ENCODE measurements at regions not wholly inside any gene's neighbourhood (a gene's known extent, or its start where the extent isn't known, plus 50 kb on each side); places are given as distances from the start of the nearest gene placed in this dataset.

DNA sequence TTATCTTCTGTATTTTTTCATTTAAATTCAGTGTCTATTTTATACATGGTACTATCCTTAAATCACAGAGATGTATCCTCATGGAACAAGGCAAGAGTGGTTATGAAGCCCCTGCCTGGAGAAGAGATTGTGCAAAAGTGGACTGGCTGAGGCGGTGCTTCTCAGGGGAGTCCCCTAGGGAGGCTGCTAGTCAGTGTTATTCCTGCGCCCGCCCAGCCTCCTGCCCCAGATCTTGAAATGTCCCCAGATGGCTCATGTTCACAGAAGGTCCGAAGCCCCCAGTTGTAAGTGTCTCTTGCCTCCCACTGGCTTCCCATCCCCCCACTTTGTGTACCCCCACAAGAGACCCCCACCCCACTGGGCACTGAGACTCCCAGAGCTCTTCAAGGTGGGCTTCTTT lies 366.9 kb downstream of the TNS3 start:
- H3K27ac ChIP-seq, result no peak overlapping the region
- peaks cover 2% of the 10 kb centered on the region for H3K27me3 Mint-ChIP-seq (ENCODE audit: insufficient read depth, low read depth)
- H3K4me2 ChIP-seq, result no peak overlapping the region
- no peak overlapping the region for H2AFZ ChIP-seq (replicated peaks)
- H3K9me3 Mint-ChIP-seq, result no peaks in the 10 kb centered on the region
- H3K4me3 ChIP-seq, result no peak overlapping the region
- no peaks in the 10 kb centered on the region for H3K4me1 ChIP-seq
- no peaks in the 10 kb centered on the region for H3K79me2 ChIP-seq (ENCODE audit: low read depth)
- H3K36me3 ChIP-seq, result no peaks in the 10 kb centered on the region
- no peak overlapping the region for H3K27ac Mint-ChIP-seq
- H3K4me1 Mint-ChIP-seq, result no peaks in the 10 kb centered on the region
- DNase-seq (ENCODE audit: low spot score), result no peak
- no peak overlapping the region for H3K9ac ChIP-seq
- no peaks in the 10 kb centered on the region for H3K36me3 Mint-ChIP-seq
- no peaks in the 10 kb centered on the region for H3K9me3 ChIP-seq (ENCODE audit: low read depth)
- TF ChIP-seq EZH2 (IDR thresholded peaks at IDR 0.05) (no peak), EZH2phosphoT487 (IDR thresholded peaks at IDR 0.05) (no peak)
- TF ChIP-seq, protein P1, sequence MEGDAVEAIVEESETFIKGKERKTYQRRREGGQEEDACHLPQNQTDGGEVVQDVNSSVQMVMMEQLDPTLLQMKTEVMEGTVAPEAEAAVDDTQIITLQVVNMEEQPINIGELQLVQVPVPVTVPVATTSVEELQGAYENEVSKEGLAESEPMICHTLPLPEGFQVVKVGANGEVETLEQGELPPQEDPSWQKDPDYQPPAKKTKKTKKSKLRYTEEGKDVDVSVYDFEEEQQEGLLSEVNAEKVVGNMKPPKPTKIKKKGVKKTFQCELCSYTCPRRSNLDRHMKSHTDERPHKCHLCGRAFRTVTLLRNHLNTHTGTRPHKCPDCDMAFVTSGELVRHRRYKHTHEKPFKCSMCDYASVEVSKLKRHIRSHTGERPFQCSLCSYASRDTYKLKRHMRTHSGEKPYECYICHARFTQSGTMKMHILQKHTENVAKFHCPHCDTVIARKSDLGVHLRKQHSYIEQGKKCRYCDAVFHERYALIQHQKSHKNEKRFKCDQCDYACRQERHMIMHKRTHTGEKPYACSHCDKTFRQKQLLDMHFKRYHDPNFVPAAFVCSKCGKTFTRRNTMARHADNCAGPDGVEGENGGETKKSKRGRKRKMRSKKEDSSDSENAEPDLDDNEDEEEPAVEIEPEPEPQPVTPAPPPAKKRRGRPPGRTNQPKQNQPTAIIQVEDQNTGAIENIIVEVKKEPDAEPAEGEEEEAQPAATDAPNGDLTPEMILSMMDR (IDR thresholded peaks at IDR 0.05), result no peak
- no peaks in the 10 kb centered on the region for H3K27me3 ChIP-seq
- H3K4me3 Mint-ChIP-seq, result no peak overlapping the region
- H3F3A ChIP-seq (ENCODE audit: low read depth), result no peaks in the 10 kb centered on the region
- H4K20me1 ChIP-seq (ENCODE audit: low read depth), result no peaks in the 10 kb centered on the region

DNA sequence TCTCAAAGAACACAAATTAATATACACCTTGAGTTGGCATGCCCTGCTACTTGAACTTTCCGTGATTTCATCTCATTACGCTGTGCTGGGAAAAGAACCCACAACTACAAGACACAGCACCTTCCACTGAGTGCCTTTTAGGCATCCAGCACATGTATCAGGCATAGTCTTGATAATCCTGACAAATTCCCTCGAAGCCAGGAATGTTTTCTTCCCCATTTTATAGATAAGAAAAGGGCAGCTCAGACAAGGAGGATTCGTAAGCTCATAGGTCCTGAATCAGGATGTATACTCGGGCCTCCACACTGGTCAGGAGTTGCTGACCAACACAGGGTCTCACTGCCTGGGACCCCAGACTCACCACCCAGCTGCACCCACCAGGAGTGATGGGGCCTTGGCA lies 368.6 kb downstream of the TNS3 start:
- TF ChIP-seq EZH2phosphoT487 (IDR thresholded peaks at IDR 0.05) (no peak), EZH2 (IDR thresholded peaks at IDR 0.05) (no peak)
- TF ChIP-seq, protein P1 (IDR thresholded peaks at IDR 0.05), result no peak
- no peak overlapping the region for H3K4me3 ChIP-seq
- no peaks in the 10 kb centered on the region for H3K36me3 ChIP-seq
- H3K9me3 Mint-ChIP-seq, result no peaks in the 10 kb centered on the region
- no peak overlapping the region for H2AFZ ChIP-seq (replicated peaks)
- H3K27ac Mint-ChIP-seq, result no peak overlapping the region
- H3K4me2 ChIP-seq, result no peak overlapping the region
- no peaks in the 10 kb centered on the region for H3K79me2 ChIP-seq (ENCODE audit: low read depth)
- no peaks in the 10 kb centered on the region for H3K36me3 Mint-ChIP-seq
- peaks cover 2% of the 10 kb centered on the region for H3K27me3 Mint-ChIP-seq (ENCODE audit: insufficient read depth, low read depth)
- no peak overlapping the region for H3K4me3 Mint-ChIP-seq
- DNase-seq (ENCODE audit: low spot score), result no peak
- H3K27me3 ChIP-seq, result no peaks in the 10 kb centered on the region
- no peaks in the 10 kb centered on the region for H3K9me3 ChIP-seq (ENCODE audit: low read depth)
- H4K20me1 ChIP-seq (ENCODE audit: low read depth), result no peaks in the 10 kb centered on the region
- H3K9ac ChIP-seq, result no peak overlapping the region
- H3K27ac ChIP-seq, result no peak overlapping the region
- H3K4me1 ChIP-seq, result no peaks in the 10 kb centered on the region
- H3K4me1 Mint-ChIP-seq, result no peaks in the 10 kb centered on the region
- no peaks in the 10 kb centered on the region for H3F3A ChIP-seq (ENCODE audit: low read depth)

DNA sequence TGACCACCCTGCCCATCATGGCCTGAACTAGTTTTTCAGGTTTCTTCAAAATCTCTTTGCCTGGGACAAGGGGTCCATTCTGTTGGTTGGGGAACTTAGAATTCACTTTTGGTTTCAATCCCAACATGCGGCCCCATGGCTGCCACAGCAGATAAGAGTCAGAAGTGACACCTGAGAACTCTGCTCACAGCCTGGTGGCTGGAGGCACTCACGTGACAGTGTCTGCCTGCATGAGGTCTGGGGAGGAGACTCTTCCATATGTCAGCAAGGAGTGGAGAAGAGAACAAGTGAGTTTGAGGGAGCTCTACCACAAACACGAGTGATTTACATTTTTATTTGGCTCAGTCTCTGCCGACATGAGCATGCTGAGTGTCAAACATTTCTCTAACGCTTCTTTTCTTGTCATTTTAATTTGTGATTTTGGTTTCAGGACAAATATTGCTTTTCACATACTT lies 370.4 kb downstream of the TNS3 start:
- Histone ChIP-seq H3K9me3 (ENCODE audit: low read depth) (no peaks in the 10 kb centered on the region), H3K4me1 (no peaks in the 10 kb centered on the region), H3K27ac (no peak overlapping the region), H3K4me2 (no peak overlapping the region), H3K9ac (no peak overlapping the region), H3K4me3 (no peak overlapping the region), H3K36me3 (no peaks in the 10 kb centered on the region), H3F3A (ENCODE audit: low read depth) (no peaks in the 10 kb centered on the region), H4K20me1 (ENCODE audit: low read depth) (no peaks in the 10 kb centered on the region), H3K27me3 (no peaks in the 10 kb centered on the region), H2AFZ (replicated peaks) (peak overlapping the region; percentile 6), H3K79me2 (ENCODE audit: low read depth) (no peaks in the 10 kb centered on the region)
- no peak for DNase-seq (ENCODE audit: low spot score)
- Mint-ChIP-seq H3K9me3 (no peaks in the 10 kb centered on the region), H3K4me1 (no peaks in the 10 kb centered on the region), H3K27ac (no peak overlapping the region), H3K27me3 (ENCODE audit: insufficient read depth, low read depth) (peaks cover 2% of the 10 kb centered on the region), H3K36me3 (no peaks in the 10 kb centered on the region), H3K4me3 (no peak overlapping the region)
- TF ChIP-seq, protein P1 (IDR thresholded peaks at IDR 0.05), result no peak
- TF ChIP-seq EZH2 (IDR thresholded peaks at IDR 0.05) (no peak), EZH2phosphoT487 (IDR thresholded peaks at IDR 0.05) (no peak)
